ENCODE measurements at regions not wholly inside any gene's neighbourhood (a gene's known extent, or its start where the extent isn't known, plus 50 kb on each side); places are given as distances from the start of the nearest gene placed in this dataset.

DNA sequence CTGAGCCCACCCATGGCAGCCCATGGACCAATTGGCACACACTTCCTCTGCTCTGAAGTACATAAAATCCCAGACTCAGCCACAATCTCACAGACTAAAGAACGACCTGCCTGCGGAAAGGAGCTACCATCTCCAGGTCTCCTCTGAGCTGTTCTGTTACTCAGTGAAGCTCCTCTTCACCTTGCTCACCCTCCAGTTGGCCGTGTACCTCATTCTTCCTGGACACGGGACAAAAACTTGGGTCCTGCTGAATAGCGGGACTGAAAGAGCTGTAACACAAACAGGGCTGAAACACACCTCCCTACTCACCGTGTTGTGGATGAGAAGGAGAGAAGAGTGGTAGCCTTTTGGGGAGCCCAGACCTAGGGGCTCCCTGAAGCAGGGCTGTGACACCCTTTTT, 128.7 kb downstream of the GAS1 start:
- no peaks in the 10 kb centered on the region for H3K79me2 ChIP-seq (ENCODE audit: low read depth)
- no peak overlapping the region for H2AFZ ChIP-seq
- H4K20me1 ChIP-seq (ENCODE audit: insufficient read depth): no peaks in the 10 kb centered on the region
- no peak overlapping the region for H3K27ac ChIP-seq
- no peaks in the 10 kb centered on the region for H3K36me3 ChIP-seq (ENCODE audit: low read depth)
- POLR2A ChIA-PET (ENCODE audit: unreplicated experiment): no interaction called here
- TF ChIP-seq, protein P1, sequence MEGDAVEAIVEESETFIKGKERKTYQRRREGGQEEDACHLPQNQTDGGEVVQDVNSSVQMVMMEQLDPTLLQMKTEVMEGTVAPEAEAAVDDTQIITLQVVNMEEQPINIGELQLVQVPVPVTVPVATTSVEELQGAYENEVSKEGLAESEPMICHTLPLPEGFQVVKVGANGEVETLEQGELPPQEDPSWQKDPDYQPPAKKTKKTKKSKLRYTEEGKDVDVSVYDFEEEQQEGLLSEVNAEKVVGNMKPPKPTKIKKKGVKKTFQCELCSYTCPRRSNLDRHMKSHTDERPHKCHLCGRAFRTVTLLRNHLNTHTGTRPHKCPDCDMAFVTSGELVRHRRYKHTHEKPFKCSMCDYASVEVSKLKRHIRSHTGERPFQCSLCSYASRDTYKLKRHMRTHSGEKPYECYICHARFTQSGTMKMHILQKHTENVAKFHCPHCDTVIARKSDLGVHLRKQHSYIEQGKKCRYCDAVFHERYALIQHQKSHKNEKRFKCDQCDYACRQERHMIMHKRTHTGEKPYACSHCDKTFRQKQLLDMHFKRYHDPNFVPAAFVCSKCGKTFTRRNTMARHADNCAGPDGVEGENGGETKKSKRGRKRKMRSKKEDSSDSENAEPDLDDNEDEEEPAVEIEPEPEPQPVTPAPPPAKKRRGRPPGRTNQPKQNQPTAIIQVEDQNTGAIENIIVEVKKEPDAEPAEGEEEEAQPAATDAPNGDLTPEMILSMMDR (conservative IDR thresholded peaks at IDR 0.05): no peak
- no peak for TF ChIP-seq EZH2 (IDR thresholded peaks at IDR 0.05; ENCODE audit: low read depth)
- H3K9me2 ChIP-seq (ENCODE audit: insufficient read depth): no peaks in the 10 kb centered on the region
- no peak for DNase-seq
- H3K27me3 ChIP-seq (ENCODE audit: insufficient read depth, low read depth): no peaks in the 10 kb centered on the region
- intact Hi-C loops (cut with micrococcal nuclease; ENCODE audit: unreplicated experiment): no loop called here
- H3K4me3 ChIP-seq: no peak overlapping the region
- H3K4me2 ChIP-seq: no peak overlapping the region
- CTCF ChIA-PET: interaction anchor here (0.7 kb wide), 1 partner anchor 97 kb away, joined by 3 read pairs; no protein-coding TSS in a partner anchor
- no peaks in the 10 kb centered on the region for H3F3A ChIP-seq (ENCODE audit: insufficient read depth, low read depth)
- no peaks in the 10 kb centered on the region for H3K9me3 ChIP-seq (ENCODE audit: insufficient read depth, low read depth)
- no TSS peak for BruUV-seq (replicated peaks)
- no peaks in the 10 kb centered on the region for H3K4me1 ChIP-seq (replicated peaks; ENCODE audit: insufficient read depth)

DNA sequence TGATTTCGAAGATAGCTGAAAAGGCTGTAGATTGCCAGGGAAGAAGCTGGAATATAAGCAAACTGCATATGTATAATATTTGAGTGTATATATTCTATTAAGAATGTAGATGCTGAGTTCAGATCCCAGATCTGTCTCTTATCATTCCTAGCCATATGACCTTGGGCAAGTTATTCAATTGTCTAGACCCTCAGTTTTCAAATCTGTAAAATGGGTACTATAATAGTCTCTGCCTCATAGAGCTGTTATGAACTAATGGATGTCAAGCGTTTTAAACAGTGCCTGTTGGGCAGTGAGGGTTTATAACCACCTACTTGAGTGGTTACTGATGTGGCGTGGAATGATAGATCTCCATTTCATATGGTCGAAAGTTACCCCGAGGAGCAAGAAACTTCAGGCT, 130.4 kb downstream of the GAS1 start:
- no peak overlapping the region for H3K27ac ChIP-seq
- H3K4me1 ChIP-seq (replicated peaks; ENCODE audit: insufficient read depth): no peaks in the 10 kb centered on the region
- CTCF ChIA-PET: no interaction called here

DNA sequence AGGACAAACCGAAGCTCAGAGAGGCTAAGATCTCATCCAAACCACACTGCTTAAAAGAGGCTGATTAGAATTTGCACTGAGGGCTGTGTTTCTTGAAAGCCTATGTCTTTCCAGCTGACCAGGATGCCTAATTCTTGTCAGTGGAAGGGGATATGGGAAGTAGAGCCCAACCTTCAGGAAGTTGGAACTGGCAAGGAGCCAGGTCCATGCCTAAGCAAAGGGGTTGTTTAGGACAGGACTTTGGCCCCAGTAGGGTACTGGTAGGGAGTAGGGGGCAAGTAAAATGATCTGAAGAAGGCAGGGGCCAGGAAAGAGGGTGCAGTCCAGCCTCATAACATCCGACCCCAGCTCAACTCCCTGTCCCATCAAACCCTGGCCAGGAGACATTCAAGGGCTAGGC, 130.9 kb downstream of the GAS1 start:
- no peaks in the 10 kb centered on the region for H3K9me2 ChIP-seq (ENCODE audit: insufficient read depth)
- H3K4me1 ChIP-seq (replicated peaks; ENCODE audit: insufficient read depth): no peaks in the 10 kb centered on the region
- H3K79me2 ChIP-seq (ENCODE audit: low read depth): no peaks in the 10 kb centered on the region
- H4K20me1 ChIP-seq (ENCODE audit: insufficient read depth): no peaks in the 10 kb centered on the region
- intact Hi-C loops (cut with micrococcal nuclease; ENCODE audit: unreplicated experiment): no loop called here
- no peaks in the 10 kb centered on the region for H3K27me3 ChIP-seq (ENCODE audit: insufficient read depth, low read depth)
- no peak overlapping the region for H2AFZ ChIP-seq
- no TSS peak for BruUV-seq (replicated peaks)
- no peak overlapping the region for H3K27ac ChIP-seq
- no peak overlapping the region for H3K4me3 ChIP-seq
- H3K4me2 ChIP-seq: no peak overlapping the region
- ChIA-PET POLR2A (ENCODE audit: unreplicated experiment) (no interaction called here), CTCF (no interaction called here)
- DNase-seq: no peak
- no peak for TF ChIP-seq EZH2 (IDR thresholded peaks at IDR 0.05; ENCODE audit: low read depth)
- TF ChIP-seq, protein P1 (conservative IDR thresholded peaks at IDR 0.05): no peak
- H3K36me3 ChIP-seq (ENCODE audit: low read depth): no peaks in the 10 kb centered on the region
- H3K9me3 ChIP-seq (ENCODE audit: insufficient read depth, low read depth): no peaks in the 10 kb centered on the region
- H3F3A ChIP-seq (ENCODE audit: insufficient read depth, low read depth): no peaks in the 10 kb centered on the region

More for the DNA sequence above, 130.4 kb downstream of the GAS1 start:
- no peaks in the 10 kb centered on the region for H3K36me3 ChIP-seq (ENCODE audit: low read depth)
- intact Hi-C loops (cut with micrococcal nuclease; ENCODE audit: unreplicated experiment): no loop called here
- TF ChIP-seq, protein P1 (conservative IDR thresholded peaks at IDR 0.05): no peak
- TF ChIP-seq EZH2 (IDR thresholded peaks at IDR 0.05; ENCODE audit: low read depth): no peak
- no peak overlapping the region for H3K4me2 ChIP-seq
- H3K4me3 ChIP-seq: no peak overlapping the region
- H3K9me3 ChIP-seq (ENCODE audit: insufficient read depth, low read depth): no peaks in the 10 kb centered on the region
- H3K9me2 ChIP-seq (ENCODE audit: insufficient read depth): no peaks in the 10 kb centered on the region
- no peaks in the 10 kb centered on the region for H3F3A ChIP-seq (ENCODE audit: insufficient read depth, low read depth)
- H4K20me1 ChIP-seq (ENCODE audit: insufficient read depth): no peaks in the 10 kb centered on the region
- H3K79me2 ChIP-seq (ENCODE audit: low read depth): no peaks in the 10 kb centered on the region
- no peak overlapping the region for H2AFZ ChIP-seq
- POLR2A ChIA-PET (ENCODE audit: unreplicated experiment): no interaction called here
- no TSS peak for BruUV-seq (replicated peaks)
- no peaks in the 10 kb centered on the region for H3K27me3 ChIP-seq (ENCODE audit: insufficient read depth, low read depth)
- no peak for DNase-seq

Data from PC-9 (cell line).